ENCODE measurements at regions not wholly inside any gene's neighbourhood (a gene's known extent, or its start where the extent isn't known, plus 50 kb on each side); places are given as distances from the start of the nearest gene placed in this dataset.

GRCh38 chr10:118405928-118406327, 63.8 kb upstream of the FAM204A start:
- peaks cover 21 to 62% of the 10 kb centered on the region in 2 donors for H3K27me3 Mint-ChIP-seq (ENCODE audit: low read depth in 2 of 2)
- DNase-seq, result no peak
- no peak overlapping the region for H3K4me3 ChIP-seq (ENCODE audit: low read length)
- 69% methylated on average over 3 of the region's 3 CpGs for WGBS (ENCODE audit: insufficient coverage)
- TF ChIP-seq CTCF (IDR thresholded peaks at IDR 0.05), result no peak
- H3K27ac Mint-ChIP-seq, result no peak overlapping the region
- no peaks in the 10 kb centered on the region for H3K36me3 Mint-ChIP-seq
- intact Hi-C loops (cut with micrococcal nuclease), result no loop called here
- H3K9me3 Mint-ChIP-seq, result no peaks in the 10 kb centered on the region
- ATAC-seq, result no peak
- no peaks in the 10 kb centered on the region for H3K4me1 ChIP-seq (ENCODE audit: control insufficient read depth, insufficient read depth, low read length)
- H3K4me1 Mint-ChIP-seq, result no peaks in the 10 kb centered on the region
- no peaks in the 10 kb centered on the region for H3K36me3 ChIP-seq (ENCODE audit: control insufficient read depth, insufficient read depth, low read length)
- H3K27ac ChIP-seq (ENCODE audit: low read length), result no peak overlapping the region
- H3K27me3 ChIP-seq (ENCODE audit: control insufficient read depth, insufficient read depth, low read length), result no peaks in the 10 kb centered on the region
- no peaks in the 10 kb centered on the region for H3K9me3 ChIP-seq (ENCODE audit: control insufficient read depth, insufficient read depth, low read length)
- H3K4me3 Mint-ChIP-seq, result no peak overlapping the region

GRCh38 chr10:118403967-118404366, 61.8 kb upstream of the FAM204A start:
- Histone ChIP-seq H3K27me3 (ENCODE audit: control insufficient read depth, insufficient read depth, low read length) (no peaks in the 10 kb centered on the region), H3K27ac (ENCODE audit: low read length) (no peak overlapping the region), H3K36me3 (ENCODE audit: control insufficient read depth, insufficient read depth, low read length) (no peaks in the 10 kb centered on the region), H3K4me3 (ENCODE audit: low read length) (no peak overlapping the region), H3K4me1 (ENCODE audit: control insufficient read depth, insufficient read depth, low read length) (no peaks in the 10 kb centered on the region), H3K9me3 (ENCODE audit: control insufficient read depth, insufficient read depth, low read length) (no peaks in the 10 kb centered on the region)
- H3K27me3 Mint-ChIP-seq (ENCODE audit: low read depth in 2 of 2), result peaks cover 16 to 43% of the 10 kb centered on the region in 2 donors
- no peaks in the 10 kb centered on the region for H3K4me1 Mint-ChIP-seq
- no peaks in the 10 kb centered on the region for H3K9me3 Mint-ChIP-seq
- H3K4me3 Mint-ChIP-seq, result no peak overlapping the region
- H3K36me3 Mint-ChIP-seq, result no peaks in the 10 kb centered on the region
- no peak for DNase-seq
- no peak for ATAC-seq
- intact Hi-C loops (cut with micrococcal nuclease), result no loop called here
- WGBS (ENCODE audit: insufficient coverage), result 97% methylated on average over 3 of the region's 3 CpGs
- TF ChIP-seq CTCF (IDR thresholded peaks at IDR 0.05), result no peak
- H3K27ac Mint-ChIP-seq, result no peak overlapping the region

DNA sequence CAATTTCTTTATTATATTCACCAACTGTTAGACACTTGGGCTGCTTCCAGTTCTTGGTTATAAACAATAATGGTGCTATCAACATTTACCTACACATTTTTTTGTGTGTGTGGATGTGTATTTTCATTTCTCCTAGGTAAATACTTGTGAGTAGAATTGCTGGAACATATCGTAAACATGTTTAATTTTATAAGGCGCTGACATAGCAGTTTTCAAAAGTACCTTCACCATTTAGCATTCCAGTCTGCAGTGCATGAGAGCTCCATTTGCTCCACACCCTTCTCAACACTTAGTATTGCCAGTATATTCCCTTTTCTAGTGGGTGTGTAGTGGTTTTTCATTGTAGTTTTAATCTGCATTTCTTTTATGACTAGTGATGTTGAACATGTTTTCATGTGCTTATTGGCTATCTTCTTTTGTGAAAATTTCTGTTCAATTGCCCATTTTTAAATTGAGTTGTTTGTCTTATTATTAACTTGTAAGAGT, 59.6 kb upstream of the FAM204A start:
- Mint-ChIP-seq H3K9me3 (no peaks in the 10 kb centered on the region), H3K4me3 (no peak overlapping the region), H3K36me3 (no peaks in the 10 kb centered on the region), H3K27me3 (ENCODE audit: low read depth in 2 of 2) (peaks cover 12 to 39% of the 10 kb centered on the region in 2 donors), H3K27ac (no peak overlapping the region), H3K4me1 (no peaks in the 10 kb centered on the region)
- TF ChIP-seq CTCF (IDR thresholded peaks at IDR 0.05), result no peak
- Histone ChIP-seq H3K4me1 (ENCODE audit: control insufficient read depth, insufficient read depth, low read length) (no peaks in the 10 kb centered on the region), H3K27ac (ENCODE audit: low read length) (no peak overlapping the region), H3K36me3 (ENCODE audit: control insufficient read depth, insufficient read depth, low read length) (no peaks in the 10 kb centered on the region), H3K9me3 (ENCODE audit: control insufficient read depth, insufficient read depth, low read length) (no peaks in the 10 kb centered on the region), H3K27me3 (ENCODE audit: control insufficient read depth, insufficient read depth, low read length) (no peaks in the 10 kb centered on the region), H3K4me3 (ENCODE audit: low read length) (no peak overlapping the region)
- intact Hi-C loops (cut with micrococcal nuclease), result no loop called here
- no peak for DNase-seq
- ATAC-seq, result no peak
- WGBS (ENCODE audit: insufficient coverage), result no CpG with 5 or more reads among the region's 2 CpGs

DNA sequence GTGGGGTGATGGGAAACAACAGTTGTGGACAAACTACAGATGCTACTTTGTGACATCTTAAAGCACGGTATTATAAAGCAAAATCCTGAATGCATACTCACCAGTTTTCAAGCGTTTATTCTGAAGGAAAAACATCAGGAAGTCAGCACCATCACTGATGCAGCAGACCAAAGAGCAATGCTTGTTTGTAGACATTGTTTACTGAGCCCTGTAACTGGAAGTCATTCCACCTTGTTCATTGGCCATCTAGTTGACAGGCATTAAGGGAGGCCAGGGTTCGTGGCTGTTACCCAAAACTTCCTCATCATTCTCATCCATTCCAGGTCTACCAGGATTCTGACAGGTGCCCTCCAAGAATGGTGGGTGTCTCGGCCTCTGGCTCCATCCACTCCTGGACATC, 55.3 kb upstream of the FAM204A start:
- no peak overlapping the region for H3K4me3 Mint-ChIP-seq
- H3K9me3 Mint-ChIP-seq, result no peaks in the 10 kb centered on the region
- DNase-seq, result no peak
- intact Hi-C loops (cut with micrococcal nuclease), result no loop called here
- peaks cover 12 to 34% of the 10 kb centered on the region in 2 donors for H3K27me3 Mint-ChIP-seq (ENCODE audit: low read depth in 2 of 2)
- no peaks in the 10 kb centered on the region for H3K9me3 ChIP-seq (ENCODE audit: control insufficient read depth, insufficient read depth, low read length)
- H3K4me1 ChIP-seq (ENCODE audit: control insufficient read depth, insufficient read depth, low read length), result no peaks in the 10 kb centered on the region
- no peak for ATAC-seq
- no peaks in the 10 kb centered on the region for H3K36me3 Mint-ChIP-seq
- peaks cover 2% of the 10 kb centered on the region for H3K27me3 ChIP-seq (ENCODE audit: control insufficient read depth, insufficient read depth, low read length)
- H3K4me1 Mint-ChIP-seq, result peaks cover 0 to 6% of the 10 kb centered on the region in 2 donors
- 90% methylated on average over 4 of the region's 4 CpGs for WGBS (ENCODE audit: insufficient coverage)
- no peaks in the 10 kb centered on the region for H3K36me3 ChIP-seq (ENCODE audit: control insufficient read depth, insufficient read depth, low read length)
- H3K27ac Mint-ChIP-seq, result no peak overlapping the region
- no peak overlapping the region for H3K27ac ChIP-seq (ENCODE audit: low read length)
- no peak overlapping the region for H3K4me3 ChIP-seq (ENCODE audit: low read length)
- no peak for TF ChIP-seq CTCF (IDR thresholded peaks at IDR 0.05)

All from natural killer cell (primary cell).